Ovary (tissue), 3 donors: ENCODE measurements at regions not wholly inside any gene's neighbourhood (a gene's known extent, or its start where the extent isn't known, plus 50 kb on each side); places are given as distances from the start of the nearest gene placed in this dataset.

ENCODE experiments used
- POLR2A ChIP-seq: fragments of 450-650 bp; IDR thresholded peaks from one replicate; pipeline ENCODE4 v1.6.1; 2017; ENCODE audit warnings: antibody characterized with exemption, mild to moderate bottlenecking, moderate library complexity
- TF ChIP-seq, protein P1 (sequence below), 3 donors: fragments of 450-650 bp in 2 of 3; fragments of 200-600 bp in 1 of 3; IDR thresholded peaks; one replicate each; pipeline versions ENCODE4 v1.5.1 to v1.8.0; 2016 to 2022; ENCODE audit warnings: antibody characterized with exemption in 3 of 3, mild to moderate bottlenecking in 1 of 3
- donor health status: DM: no; HTN: no; CAD: no.

DNA sequence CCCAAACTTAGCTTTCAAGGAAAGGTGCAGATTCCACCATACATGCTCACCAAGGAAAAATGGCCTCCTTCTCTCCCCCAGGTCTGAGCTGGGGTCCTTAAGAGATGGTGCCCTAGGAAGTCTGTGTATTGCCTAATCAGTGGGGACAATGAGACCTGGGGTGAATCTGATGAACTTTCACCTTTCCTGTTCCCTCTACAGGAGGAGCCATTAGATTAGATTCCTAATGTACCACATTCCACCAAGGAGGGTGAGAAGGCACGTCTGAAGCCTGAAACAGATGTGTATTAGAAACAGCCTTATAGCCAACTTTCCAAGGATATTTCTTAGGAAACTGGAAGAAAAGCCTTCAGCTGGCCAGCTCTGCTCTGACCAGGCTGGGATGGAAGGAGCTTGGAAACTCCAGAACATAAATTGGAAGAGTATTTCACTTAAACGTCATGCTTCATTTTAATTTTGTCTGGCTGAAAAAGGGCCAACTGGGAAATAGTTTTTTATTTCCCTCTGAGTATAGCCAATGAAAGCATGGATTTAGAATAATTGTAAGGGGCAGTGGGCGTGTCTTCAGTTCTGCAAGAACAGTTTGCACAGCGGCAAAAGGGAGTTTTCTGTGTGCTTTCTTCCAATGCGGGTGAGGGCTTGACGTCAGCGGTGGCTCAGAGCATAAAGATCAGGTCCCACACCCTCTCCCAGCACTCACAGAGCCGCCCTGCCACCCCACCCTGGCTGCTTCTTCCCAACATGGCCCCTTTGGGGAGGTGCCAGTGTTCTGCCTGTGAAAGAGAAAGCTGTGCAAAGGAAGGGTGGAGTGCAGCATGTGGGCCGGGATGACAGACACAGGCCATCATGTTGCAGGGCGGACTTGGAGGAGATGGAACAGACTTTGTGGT is 210.9 kb downstream of the ESM1 start:
- no peak for TF ChIP-seq POLR2A
- TF ChIP-seq, protein P1, sequence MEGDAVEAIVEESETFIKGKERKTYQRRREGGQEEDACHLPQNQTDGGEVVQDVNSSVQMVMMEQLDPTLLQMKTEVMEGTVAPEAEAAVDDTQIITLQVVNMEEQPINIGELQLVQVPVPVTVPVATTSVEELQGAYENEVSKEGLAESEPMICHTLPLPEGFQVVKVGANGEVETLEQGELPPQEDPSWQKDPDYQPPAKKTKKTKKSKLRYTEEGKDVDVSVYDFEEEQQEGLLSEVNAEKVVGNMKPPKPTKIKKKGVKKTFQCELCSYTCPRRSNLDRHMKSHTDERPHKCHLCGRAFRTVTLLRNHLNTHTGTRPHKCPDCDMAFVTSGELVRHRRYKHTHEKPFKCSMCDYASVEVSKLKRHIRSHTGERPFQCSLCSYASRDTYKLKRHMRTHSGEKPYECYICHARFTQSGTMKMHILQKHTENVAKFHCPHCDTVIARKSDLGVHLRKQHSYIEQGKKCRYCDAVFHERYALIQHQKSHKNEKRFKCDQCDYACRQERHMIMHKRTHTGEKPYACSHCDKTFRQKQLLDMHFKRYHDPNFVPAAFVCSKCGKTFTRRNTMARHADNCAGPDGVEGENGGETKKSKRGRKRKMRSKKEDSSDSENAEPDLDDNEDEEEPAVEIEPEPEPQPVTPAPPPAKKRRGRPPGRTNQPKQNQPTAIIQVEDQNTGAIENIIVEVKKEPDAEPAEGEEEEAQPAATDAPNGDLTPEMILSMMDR (IDR thresholded peaks at IDR 0.05), result no peak
